ENCODE measurements at regions not wholly inside any gene's neighbourhood (a gene's known extent, or its start where the extent isn't known, plus 50 kb on each side); places are given as distances from the start of the nearest gene placed in this dataset.

DNA sequence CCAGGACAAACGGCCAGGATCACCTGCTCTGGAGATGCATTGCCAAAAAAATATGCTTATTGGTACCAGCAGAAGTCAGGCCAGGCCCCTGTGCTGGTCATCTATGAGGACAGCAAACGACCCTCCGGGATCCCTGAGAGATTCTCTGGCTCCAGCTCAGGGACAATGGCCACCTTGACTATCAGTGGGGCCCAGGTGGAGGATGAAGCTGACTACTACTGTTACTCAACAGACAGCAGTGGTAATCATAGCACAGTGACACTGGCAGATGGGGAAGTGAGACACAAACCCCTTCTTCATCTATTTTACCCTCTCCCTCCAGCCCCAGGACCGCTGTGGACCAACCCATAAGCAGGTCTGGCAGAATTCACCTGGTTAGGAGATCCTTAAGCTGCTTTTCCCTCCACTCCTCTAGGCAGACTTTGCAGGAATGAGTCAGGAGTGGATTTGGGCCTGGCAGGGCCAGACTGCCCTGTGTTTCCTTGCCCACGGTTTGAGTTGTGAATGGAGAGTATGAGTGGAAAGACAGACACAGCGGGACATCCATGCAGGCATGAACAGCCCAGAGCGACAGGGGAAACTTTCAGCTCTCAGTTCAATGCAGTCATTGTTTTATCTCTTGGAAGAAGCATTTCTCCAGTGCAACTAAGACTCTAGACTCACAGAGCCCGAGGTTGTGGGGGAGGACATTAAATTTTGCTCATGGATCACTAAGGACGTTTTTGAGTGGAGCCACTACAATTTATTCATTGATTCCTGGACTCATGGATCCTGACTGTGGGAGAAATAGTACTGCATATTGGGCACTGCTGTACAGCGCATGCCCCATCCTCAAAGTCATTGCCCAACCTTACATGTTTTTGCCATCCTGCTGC lies 75.3 kb upstream of the IGLL5 start:
- Histone ChIP-seq H3K27me3 (ENCODE audit: control insufficient read depth, insufficient read depth, low read length) (no peaks in the 10 kb centered on the region), H3K4me3 (ENCODE audit: low read depth, low read length) (no peak overlapping the region), H3K36me3 (ENCODE audit: control insufficient read depth, insufficient read depth, low read length) (no peaks in the 10 kb centered on the region)
- POLR2A ChIA-PET, result no interaction called here
- TF ChIP-seq, protein P1, sequence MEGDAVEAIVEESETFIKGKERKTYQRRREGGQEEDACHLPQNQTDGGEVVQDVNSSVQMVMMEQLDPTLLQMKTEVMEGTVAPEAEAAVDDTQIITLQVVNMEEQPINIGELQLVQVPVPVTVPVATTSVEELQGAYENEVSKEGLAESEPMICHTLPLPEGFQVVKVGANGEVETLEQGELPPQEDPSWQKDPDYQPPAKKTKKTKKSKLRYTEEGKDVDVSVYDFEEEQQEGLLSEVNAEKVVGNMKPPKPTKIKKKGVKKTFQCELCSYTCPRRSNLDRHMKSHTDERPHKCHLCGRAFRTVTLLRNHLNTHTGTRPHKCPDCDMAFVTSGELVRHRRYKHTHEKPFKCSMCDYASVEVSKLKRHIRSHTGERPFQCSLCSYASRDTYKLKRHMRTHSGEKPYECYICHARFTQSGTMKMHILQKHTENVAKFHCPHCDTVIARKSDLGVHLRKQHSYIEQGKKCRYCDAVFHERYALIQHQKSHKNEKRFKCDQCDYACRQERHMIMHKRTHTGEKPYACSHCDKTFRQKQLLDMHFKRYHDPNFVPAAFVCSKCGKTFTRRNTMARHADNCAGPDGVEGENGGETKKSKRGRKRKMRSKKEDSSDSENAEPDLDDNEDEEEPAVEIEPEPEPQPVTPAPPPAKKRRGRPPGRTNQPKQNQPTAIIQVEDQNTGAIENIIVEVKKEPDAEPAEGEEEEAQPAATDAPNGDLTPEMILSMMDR (IDR thresholded peaks at IDR 0.05; ENCODE audit: insufficient read depth, low read depth, low read length), result no peak
- CTCF ChIA-PET, result no interaction called here
- no peak for DNase-seq (ENCODE audit: low read depth)

DNA sequence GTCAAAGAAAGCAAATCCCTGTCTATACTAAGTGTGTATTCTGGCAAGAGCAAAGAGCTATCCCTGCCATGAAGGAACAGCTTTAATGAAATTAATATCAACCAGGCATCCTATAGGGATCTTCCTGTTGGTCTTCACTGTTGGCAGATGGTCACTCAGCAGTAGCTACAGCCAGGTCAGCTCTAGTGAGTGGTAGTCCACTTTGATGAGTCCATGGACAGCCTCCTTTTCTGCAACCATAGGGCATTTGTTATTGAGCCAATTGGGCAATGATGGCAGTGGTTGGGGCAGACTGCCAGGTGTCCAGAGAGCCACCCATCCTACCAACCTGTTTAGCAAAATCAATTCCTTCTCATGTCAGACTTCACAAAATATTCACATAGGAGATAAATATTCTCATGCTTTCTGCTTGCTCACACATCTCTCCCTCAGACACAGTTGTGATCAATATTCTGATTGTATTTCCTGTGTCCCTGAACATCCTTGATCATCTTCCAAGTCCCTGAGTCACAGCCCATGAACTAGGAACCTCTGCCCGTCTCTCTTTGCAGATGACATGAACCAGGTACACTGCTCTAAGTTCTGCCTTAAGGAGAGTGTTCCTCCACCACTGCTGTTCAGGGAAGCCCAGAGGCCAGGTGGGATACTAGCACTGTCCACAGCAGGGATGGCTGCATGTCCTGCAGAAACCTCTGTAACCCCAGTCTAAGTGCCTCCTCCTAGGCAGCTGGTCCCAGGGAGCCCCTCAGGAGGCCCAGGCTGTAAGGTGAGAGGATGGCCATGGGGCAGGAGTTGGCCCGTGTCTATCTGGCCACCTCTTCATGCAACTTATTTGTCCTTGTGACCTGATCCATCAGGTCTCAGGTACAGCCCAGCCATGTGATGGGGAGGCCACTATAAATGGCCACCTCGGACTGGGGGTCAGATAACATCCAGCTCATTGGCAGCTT lies 74.2 kb upstream of the IGLL5 start:
- TF ChIP-seq, protein P1 (IDR thresholded peaks at IDR 0.05; ENCODE audit: insufficient read depth, low read depth, low read length), result no peak

DNA sequence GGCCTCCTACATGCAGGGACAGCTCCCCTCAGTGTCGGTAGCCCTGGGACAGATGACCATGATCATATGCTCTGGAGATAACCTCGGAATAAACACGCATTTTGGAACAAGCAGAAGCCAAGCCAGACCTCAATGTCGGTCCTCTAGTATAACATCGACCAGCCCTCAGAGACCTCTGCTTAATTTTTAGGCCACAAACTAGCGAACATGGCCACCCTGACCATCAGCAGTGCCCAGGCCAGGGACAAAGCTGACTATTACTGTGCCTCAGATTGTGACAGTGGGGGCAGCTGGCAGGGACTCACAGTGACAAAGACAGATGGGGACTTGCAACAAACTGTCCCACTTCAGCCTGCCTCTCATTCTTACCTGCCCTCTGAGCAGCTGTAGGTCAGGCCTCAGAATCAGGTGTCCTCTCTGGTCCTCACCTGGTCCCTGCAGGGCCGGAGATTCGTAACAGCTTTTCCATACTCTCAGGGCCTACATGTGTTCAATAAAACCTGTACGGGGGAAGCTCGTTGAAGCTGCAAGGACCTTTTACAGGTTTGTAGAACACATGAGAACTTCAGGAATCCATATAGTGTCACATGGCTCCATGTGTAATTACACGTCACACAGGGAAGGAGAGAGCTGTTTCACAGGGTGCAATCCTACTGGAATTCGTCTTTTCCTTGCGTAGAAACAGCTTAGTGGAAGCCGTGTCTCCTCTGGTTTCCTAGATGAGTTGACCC lies 72.8 kb upstream of the IGLL5 start:
- Histone ChIP-seq H3K27me3 (ENCODE audit: control insufficient read depth, insufficient read depth, low read length) (no peaks in the 10 kb centered on the region), H3K4me3 (ENCODE audit: low read depth, low read length) (no peak overlapping the region), H3K36me3 (ENCODE audit: control insufficient read depth, insufficient read depth, low read length) (no peaks in the 10 kb centered on the region)
- POLR2A ChIA-PET, result no interaction called here
- CTCF ChIA-PET, result interaction anchor here (1.0 kb wide), 1 partner anchor 33 kb away, joined by 3 read pairs; no protein-coding TSS in a partner anchor
- TF ChIP-seq, protein P1 (IDR thresholded peaks at IDR 0.05; ENCODE audit: insufficient read depth, low read depth, low read length), result no peak
- no peak for DNase-seq (ENCODE audit: low read depth)

More for the DNA sequence above, 74.2 kb upstream of the IGLL5 start:
- ChIA-PET POLR2A (no interaction called here), CTCF (no interaction called here)
- Histone ChIP-seq H3K27me3 (ENCODE audit: control insufficient read depth, insufficient read depth, low read length) (no peaks in the 10 kb centered on the region), H3K36me3 (ENCODE audit: control insufficient read depth, insufficient read depth, low read length) (no peaks in the 10 kb centered on the region), H3K4me3 (ENCODE audit: low read depth, low read length) (no peak overlapping the region)
- no peak for DNase-seq (ENCODE audit: low read depth)

DNA sequence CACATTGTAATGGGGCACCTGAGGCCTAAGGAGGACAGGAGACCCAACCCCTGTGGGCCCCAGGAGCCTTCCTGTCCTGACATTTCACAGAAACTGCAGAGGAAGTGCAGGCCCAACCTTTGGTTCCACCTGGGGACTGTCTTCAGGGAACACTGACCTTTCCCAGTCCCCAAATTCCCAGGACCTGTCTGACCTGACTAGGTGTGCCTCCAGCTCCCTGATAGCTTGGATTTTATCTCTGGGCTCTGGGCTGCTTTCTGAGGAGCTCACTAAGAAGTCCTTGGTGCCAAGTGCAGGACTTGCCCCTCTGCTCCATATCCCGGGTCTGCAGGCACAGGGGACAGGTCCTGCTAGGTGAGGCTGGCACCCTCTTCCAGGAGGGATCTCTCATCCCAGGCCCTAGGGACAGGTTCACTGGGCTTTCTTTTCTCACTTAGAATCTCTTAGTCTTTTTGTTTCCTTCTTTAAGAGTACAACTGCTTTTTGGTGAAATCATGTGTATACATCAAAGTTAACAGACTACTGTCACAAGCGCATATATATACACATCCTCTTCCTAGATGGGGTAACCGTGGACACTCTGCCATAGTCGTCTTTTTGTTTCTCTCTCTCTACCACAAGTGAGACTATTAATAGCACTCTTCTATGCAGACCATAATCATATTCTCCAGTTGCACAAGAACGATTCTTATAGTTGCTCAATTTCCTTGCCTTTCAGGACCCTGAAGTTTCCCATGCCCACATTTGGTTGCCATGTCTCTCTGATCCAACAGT lies 72.0 kb upstream of the IGLL5 start:
- no peak for DNase-seq (ENCODE audit: low read depth)
- ChIA-PET CTCF (interaction anchor here (0.9 to 2.1 kb wide), 3 partner anchors 28 to 144 kb away, joined by 3 to 6 read pairs (median 3); no protein-coding TSS in a partner anchor), POLR2A (no interaction called here)
- TF ChIP-seq, protein P1 (IDR thresholded peaks at IDR 0.05; ENCODE audit: insufficient read depth, low read depth, low read length), result no peak
- Histone ChIP-seq H3K27me3 (ENCODE audit: control insufficient read depth, insufficient read depth, low read length) (no peaks in the 10 kb centered on the region), H3K4me3 (ENCODE audit: low read depth, low read length) (no peak overlapping the region), H3K36me3 (ENCODE audit: control insufficient read depth, insufficient read depth, low read length) (no peaks in the 10 kb centered on the region)
